ENCODE measurements at regions not wholly inside any gene's neighbourhood (a gene's known extent, or its start where the extent isn't known, plus 50 kb on each side); places are given as distances from the start of the nearest gene placed in this dataset.

- no peak for DNase-seq (ENCODE audit: low read depth, low spot score)
- Histone ChIP-seq H3K4me1 (ENCODE audit: insufficient read depth, insufficient read length) (no peaks in the 10 kb centered on the region), H3K36me3 (ENCODE audit: insufficient read depth, insufficient read length, low read length) (no peaks in the 10 kb centered on the region), H3K9ac (ENCODE audit: insufficient read length, low read depth) (no peak overlapping the region), H3K27me3 (ENCODE audit: insufficient read depth, insufficient read length) (no peaks in the 10 kb centered on the region), H3K9me3 (ENCODE audit: insufficient read depth, low read length) (no peaks in the 10 kb centered on the region), H3K4me3 (ENCODE audit: insufficient read length, low read depth) (no peak overlapping the region)
- no peak for TF ChIP-seq YY1 (IDR thresholded peaks at IDR 0.05; ENCODE audit: insufficient read depth, insufficient read length)
- TF ChIP-seq ZNF274 (IDR thresholded peaks at IDR 0.05; ENCODE audit: low read depth, low read length), result no peak
- no peak for TF ChIP-seq SUZ12 (IDR thresholded peaks at IDR 0.05; ENCODE audit: extremely low read depth, insufficient read depth, insufficient read length)
Measured at GRCh38 chr5:89277816-89278215, 394.8 kb upstream of the MEF2C start.

- DNase-seq (ENCODE audit: low read depth, low spot score), result no peak
Measured at GRCh38 chr5:89276566-89277305, 393.8 kb upstream of the MEF2C start.

GRCh38 chr5:89275066-89275855 lies 392.3 kb upstream of the MEF2C start:
- Histone ChIP-seq H3K36me3 (ENCODE audit: insufficient read depth, insufficient read length, low read length) (no peaks in the 10 kb centered on the region), H3K4me1 (ENCODE audit: insufficient read depth, insufficient read length) (no peaks in the 10 kb centered on the region), H3K9me3 (ENCODE audit: insufficient read depth, low read length) (no peaks in the 10 kb centered on the region), H3K4me3 (ENCODE audit: insufficient read length, low read depth) (no peak overlapping the region), H3K9ac (ENCODE audit: insufficient read length, low read depth) (no peak overlapping the region), H3K27me3 (ENCODE audit: insufficient read depth, insufficient read length) (no peaks in the 10 kb centered on the region)
- DNase-seq (ENCODE audit: low read depth, low spot score), result no peak
- TF ChIP-seq SUZ12 (IDR thresholded peaks at IDR 0.05; ENCODE audit: extremely low read depth, insufficient read depth, insufficient read length) (no peak), ZNF274 (IDR thresholded peaks at IDR 0.05; ENCODE audit: low read depth, low read length) (no peak), YY1 (IDR thresholded peaks at IDR 0.05; ENCODE audit: insufficient read depth, insufficient read length) (no peak)

More at GRCh38 chr5:89276566-89277305, 393.8 kb upstream of the MEF2C start:
- no peaks in the 10 kb centered on the region for H3K4me1 ChIP-seq (ENCODE audit: insufficient read depth, insufficient read length)
- H3K9ac ChIP-seq (ENCODE audit: insufficient read length, low read depth), result no peak overlapping the region
- no peaks in the 10 kb centered on the region for H3K36me3 ChIP-seq (ENCODE audit: insufficient read depth, insufficient read length, low read length)
- H3K27me3 ChIP-seq (ENCODE audit: insufficient read depth, insufficient read length), result no peaks in the 10 kb centered on the region
- H3K4me3 ChIP-seq (ENCODE audit: insufficient read length, low read depth), result no peak overlapping the region
- TF ChIP-seq SUZ12 (IDR thresholded peaks at IDR 0.05; ENCODE audit: extremely low read depth, insufficient read depth, insufficient read length), result no peak
- no peak for TF ChIP-seq YY1 (IDR thresholded peaks at IDR 0.05; ENCODE audit: insufficient read depth, insufficient read length)
- TF ChIP-seq ZNF274 (IDR thresholded peaks at IDR 0.05; ENCODE audit: low read depth, low read length), result no peak
- no peaks in the 10 kb centered on the region for H3K9me3 ChIP-seq (ENCODE audit: insufficient read depth, low read length)

- H3K4me3 ChIP-seq (ENCODE audit: insufficient read length, low read depth), result no peak overlapping the region
- DNase-seq (ENCODE audit: low read depth, low spot score), result no peak
- TF ChIP-seq SUZ12 (IDR thresholded peaks at IDR 0.05; ENCODE audit: extremely low read depth, insufficient read depth, insufficient read length) (no peak), YY1 (IDR thresholded peaks at IDR 0.05; ENCODE audit: insufficient read depth, insufficient read length) (no peak), ZNF274 (IDR thresholded peaks at IDR 0.05; ENCODE audit: low read depth, low read length) (no peak)
- no peak overlapping the region for H3K9ac ChIP-seq (ENCODE audit: insufficient read length, low read depth)
- no peaks in the 10 kb centered on the region for H3K4me1 ChIP-seq (ENCODE audit: insufficient read depth, insufficient read length)
- no peaks in the 10 kb centered on the region for H3K27me3 ChIP-seq (ENCODE audit: insufficient read depth, insufficient read length)
- no peaks in the 10 kb centered on the region for H3K9me3 ChIP-seq (ENCODE audit: insufficient read depth, low read length)
- H3K36me3 ChIP-seq (ENCODE audit: insufficient read depth, insufficient read length, low read length), result no peaks in the 10 kb centered on the region
Measured at GRCh38 chr5:89273289-89273688, 390.3 kb upstream of the MEF2C start.

GRCh38 chr5:89270901-89271300 lies 387.9 kb upstream of the MEF2C start:
- TF ChIP-seq YY1 (IDR thresholded peaks at IDR 0.05; ENCODE audit: insufficient read depth, insufficient read length), result no peak
- no peak overlapping the region for H3K4me3 ChIP-seq (ENCODE audit: insufficient read length, low read depth)
- no peaks in the 10 kb centered on the region for H3K27me3 ChIP-seq (ENCODE audit: insufficient read depth, insufficient read length)
- DNase-seq (ENCODE audit: low read depth, low spot score), result no peak
- no peaks in the 10 kb centered on the region for H3K9me3 ChIP-seq (ENCODE audit: insufficient read depth, low read length)
- H3K4me1 ChIP-seq (ENCODE audit: insufficient read depth, insufficient read length), result no peaks in the 10 kb centered on the region
- H3K9ac ChIP-seq (ENCODE audit: insufficient read length, low read depth), result no peak overlapping the region
- no peaks in the 10 kb centered on the region for H3K36me3 ChIP-seq (ENCODE audit: insufficient read depth, insufficient read length, low read length)

- Histone ChIP-seq H3K4me3 (ENCODE audit: insufficient read length, low read depth) (no peak overlapping the region), H3K4me1 (ENCODE audit: insufficient read depth, insufficient read length) (no peaks in the 10 kb centered on the region), H3K9me3 (ENCODE audit: insufficient read depth, low read length) (no peaks in the 10 kb centered on the region), H3K27me3 (ENCODE audit: insufficient read depth, insufficient read length) (no peaks in the 10 kb centered on the region), H3K36me3 (ENCODE audit: insufficient read depth, insufficient read length, low read length) (no peaks in the 10 kb centered on the region), H3K9ac (ENCODE audit: insufficient read length, low read depth) (no peak overlapping the region)
- TF ChIP-seq ZNF274 (IDR thresholded peaks at IDR 0.05; ENCODE audit: low read depth, low read length) (no peak), YY1 (IDR thresholded peaks at IDR 0.05; ENCODE audit: insufficient read depth, insufficient read length) (no peak), SUZ12 (IDR thresholded peaks at IDR 0.05; ENCODE audit: extremely low read depth, insufficient read depth, insufficient read length) (no peak)
- DNase-seq (ENCODE audit: low read depth, low spot score), result no peak
Measured at GRCh38 chr5:89269721-89270120, 386.7 kb upstream of the MEF2C start.

GRCh38 chr5:89268460-89268859 lies 385.5 kb upstream of the MEF2C start:
- Histone ChIP-seq H3K36me3 (ENCODE audit: insufficient read depth, insufficient read length, low read length) (no peaks in the 10 kb centered on the region), H3K9ac (ENCODE audit: insufficient read length, low read depth) (no peak overlapping the region), H3K4me1 (ENCODE audit: insufficient read depth, insufficient read length) (no peaks in the 10 kb centered on the region), H3K9me3 (ENCODE audit: insufficient read depth, low read length) (no peaks in the 10 kb centered on the region), H3K4me3 (ENCODE audit: insufficient read length, low read depth) (no peak overlapping the region), H3K27me3 (ENCODE audit: insufficient read depth, insufficient read length) (no peaks in the 10 kb centered on the region)
- TF ChIP-seq SUZ12 (IDR thresholded peaks at IDR 0.05; ENCODE audit: extremely low read depth, insufficient read depth, insufficient read length), result no peak
- no peak for DNase-seq (ENCODE audit: low read depth, low spot score)

Measured in NT2/D1 (cell line).